HFFc6 (cell line): ENCODE measurements at regions not wholly inside any gene's neighbourhood (a gene's known extent, or its start where the extent isn't known, plus 50 kb on each side); places are given as distances from the start of the nearest gene placed in this dataset.
"Not testable (repeated sequence)": the region's sequence is repeated elsewhere in the genome, so short reads cannot be mapped to it uniquely, and the experiment has no call there.

Source experiments
- DNase-seq: peaks from one replicate; pipeline ENCODE4 v3.0.0-alpha.2; 2018
- H3K27ac Mint-ChIP-seq: 2 replicates; pipeline ENCODE4 v1.8.0; 2020; ENCODE audit warnings: mild to moderate bottlenecking, mixed read lengths
- H3K27me3 Mint-ChIP-seq: 2 replicates; pipeline ENCODE4 v1.8.0; 2021; ENCODE audit warnings: mild to moderate bottlenecking, moderate library complexity, mixed read lengths; ENCODE audit not compliant: insufficient read depth
- H3K36me3 Mint-ChIP-seq: 2 replicates; pipeline ENCODE4 v1.8.0; 2021; ENCODE audit warnings: low read depth, mixed read lengths
- H3K4me1 Mint-ChIP-seq: 2 replicates; pipeline ENCODE4 v1.8.0; 2020; ENCODE audit warnings: low read depth, mixed read lengths
- H3K4me3 Mint-ChIP-seq: 2 replicates; pipeline ENCODE4 v1.8.0; 2020; ENCODE audit warnings: mild to moderate bottlenecking, moderate library complexity, mixed read lengths
- H3K9me3 Mint-ChIP-seq: 2 replicates; pipeline ENCODE4 v1.8.0; 2020; ENCODE audit warnings: mild to moderate bottlenecking, mixed read lengths
- TF ChIP-seq, protein P1 (sequence below): fragments of 200-600 bp; sonication (generic); IDR thresholded peaks from 2 replicates; pipeline ENCODE4 v1.5.0; 2021; ENCODE audit warnings: antibody characterized with exemption, mild to moderate bottlenecking

- Mint-ChIP-seq H3K27me3 (peaks cover 2% of the 10 kb centered on the region), H3K4me1 (no peaks in the 10 kb centered on the region), H3K9me3 (no peaks in the 10 kb centered on the region), H3K4me3 (no peak overlapping the region), H3K36me3 (no peaks in the 10 kb centered on the region), H3K27ac (no peak overlapping the region)
- no peak for DNase-seq
- TF ChIP-seq, protein P1, sequence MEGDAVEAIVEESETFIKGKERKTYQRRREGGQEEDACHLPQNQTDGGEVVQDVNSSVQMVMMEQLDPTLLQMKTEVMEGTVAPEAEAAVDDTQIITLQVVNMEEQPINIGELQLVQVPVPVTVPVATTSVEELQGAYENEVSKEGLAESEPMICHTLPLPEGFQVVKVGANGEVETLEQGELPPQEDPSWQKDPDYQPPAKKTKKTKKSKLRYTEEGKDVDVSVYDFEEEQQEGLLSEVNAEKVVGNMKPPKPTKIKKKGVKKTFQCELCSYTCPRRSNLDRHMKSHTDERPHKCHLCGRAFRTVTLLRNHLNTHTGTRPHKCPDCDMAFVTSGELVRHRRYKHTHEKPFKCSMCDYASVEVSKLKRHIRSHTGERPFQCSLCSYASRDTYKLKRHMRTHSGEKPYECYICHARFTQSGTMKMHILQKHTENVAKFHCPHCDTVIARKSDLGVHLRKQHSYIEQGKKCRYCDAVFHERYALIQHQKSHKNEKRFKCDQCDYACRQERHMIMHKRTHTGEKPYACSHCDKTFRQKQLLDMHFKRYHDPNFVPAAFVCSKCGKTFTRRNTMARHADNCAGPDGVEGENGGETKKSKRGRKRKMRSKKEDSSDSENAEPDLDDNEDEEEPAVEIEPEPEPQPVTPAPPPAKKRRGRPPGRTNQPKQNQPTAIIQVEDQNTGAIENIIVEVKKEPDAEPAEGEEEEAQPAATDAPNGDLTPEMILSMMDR = no peak
Measured at GRCh38 chr14:96706893-96707292, 90.3 kb upstream of the VRK1 start.

GRCh38 chr14:96710060-96710666, 87.0 kb upstream of the VRK1 start:
- peaks cover 4% of the 10 kb centered on the region for H3K27me3 Mint-ChIP-seq
- no peaks in the 10 kb centered on the region for H3K4me1 Mint-ChIP-seq
- no peaks in the 10 kb centered on the region for H3K36me3 Mint-ChIP-seq
- no peak overlapping the region for H3K27ac Mint-ChIP-seq
- TF ChIP-seq, protein P1 = no peak
- no peak for DNase-seq
- no peaks in the 10 kb centered on the region for H3K9me3 Mint-ChIP-seq
- no peak overlapping the region for H3K4me3 Mint-ChIP-seq

DNA sequence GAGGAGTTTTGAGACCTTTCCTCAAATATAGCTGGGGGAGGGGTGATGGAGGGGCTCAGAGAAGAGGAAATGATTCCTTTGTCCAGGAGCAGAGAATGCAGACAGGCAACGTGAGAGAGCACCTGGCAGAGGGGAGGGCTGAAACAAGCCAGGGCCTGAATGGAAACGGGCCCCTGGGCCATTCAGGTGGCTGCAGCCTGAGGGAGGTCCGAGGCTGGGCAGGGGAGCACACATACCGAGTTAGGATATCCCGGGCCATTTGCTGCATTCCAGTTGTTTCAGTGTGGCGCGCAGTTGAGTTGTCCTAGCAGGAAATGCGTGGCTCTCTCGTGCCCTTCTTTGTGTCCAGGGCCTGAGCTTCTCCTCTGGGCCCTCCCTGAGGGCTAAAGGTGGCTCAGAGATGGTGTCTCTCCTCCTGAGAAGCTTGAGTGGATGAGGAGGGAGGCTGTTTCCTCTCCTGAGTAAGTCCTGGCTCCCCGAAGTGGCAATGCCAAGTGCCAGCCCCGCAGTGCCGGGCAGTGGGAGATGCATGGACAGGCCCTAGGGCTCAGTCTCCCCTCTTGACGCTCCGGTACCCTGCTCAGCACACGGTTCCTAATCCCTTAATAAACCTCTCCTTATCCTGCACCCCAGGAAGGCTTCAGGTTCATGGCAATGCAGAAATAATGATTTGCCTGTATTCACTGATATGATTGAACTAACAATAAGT, 85.5 kb upstream of the VRK1 start:
- no peak overlapping the region for H3K27ac Mint-ChIP-seq
- peaks cover 4% of the 10 kb centered on the region; the same call in 1 of the 2 replicates for H3K27me3 Mint-ChIP-seq
- no peaks in the 10 kb centered on the region for H3K9me3 Mint-ChIP-seq
- TF ChIP-seq, protein P1 = no peak
- DNase-seq = no peak
- no peaks in the 10 kb centered on the region for H3K4me1 Mint-ChIP-seq
- no peak overlapping the region for H3K4me3 Mint-ChIP-seq
- H3K36me3 Mint-ChIP-seq = no peaks in the 10 kb centered on the region

GRCh38 chr14:96713426-96713825, 83.8 kb upstream of the VRK1 start:
- no peak overlapping the region for H3K27ac Mint-ChIP-seq
- TF ChIP-seq, protein P1 = no peak
- no peaks in the 10 kb centered on the region for H3K4me1 Mint-ChIP-seq
- no peaks in the 10 kb centered on the region for H3K36me3 Mint-ChIP-seq
- peaks cover 4% of the 10 kb centered on the region; the same call in 1 of the 2 replicates for H3K27me3 Mint-ChIP-seq
- no peaks in the 10 kb centered on the region for H3K9me3 Mint-ChIP-seq
- no peak overlapping the region for H3K4me3 Mint-ChIP-seq
- no peak for DNase-seq

GRCh38 chr14:96714537-96714936, 82.6 kb upstream of the VRK1 start:
- not testable (repeated sequence) for DNase-seq, H3K27me3 Mint-ChIP-seq, H3K27ac Mint-ChIP-seq

GRCh38 chr14:96717116-96717515, 80.1 kb upstream of the VRK1 start:
- peaks cover 4% of the 10 kb centered on the region; the same call in 1 of the 2 replicates for H3K27me3 Mint-ChIP-seq
- H3K36me3 Mint-ChIP-seq = no peaks in the 10 kb centered on the region
- H3K9me3 Mint-ChIP-seq = no peaks in the 10 kb centered on the region
- TF ChIP-seq, protein P1 = no peak
- DNase-seq = no peak
- no peak overlapping the region for H3K27ac Mint-ChIP-seq
- no peaks in the 10 kb centered on the region for H3K4me1 Mint-ChIP-seq
- H3K4me3 Mint-ChIP-seq = no peak overlapping the region

More at GRCh38 chr14:96714537-96714936, 82.6 kb upstream of the VRK1 start:
- H3K4me3 Mint-ChIP-seq, H3K4me1 Mint-ChIP-seq, H3K9me3 Mint-ChIP-seq, H3K36me3 Mint-ChIP-seq: not testable (repeated sequence)
